ENCODE measurements at regions not wholly inside any gene's neighbourhood (a gene's known extent, or its start where the extent isn't known, plus 50 kb on each side); places are given as distances from the start of the nearest gene placed in this dataset.
"Not testable (repeated sequence)": the region's sequence is repeated elsewhere in the genome, so short reads cannot be mapped to it uniquely, and the experiment has no call there.

DNA sequence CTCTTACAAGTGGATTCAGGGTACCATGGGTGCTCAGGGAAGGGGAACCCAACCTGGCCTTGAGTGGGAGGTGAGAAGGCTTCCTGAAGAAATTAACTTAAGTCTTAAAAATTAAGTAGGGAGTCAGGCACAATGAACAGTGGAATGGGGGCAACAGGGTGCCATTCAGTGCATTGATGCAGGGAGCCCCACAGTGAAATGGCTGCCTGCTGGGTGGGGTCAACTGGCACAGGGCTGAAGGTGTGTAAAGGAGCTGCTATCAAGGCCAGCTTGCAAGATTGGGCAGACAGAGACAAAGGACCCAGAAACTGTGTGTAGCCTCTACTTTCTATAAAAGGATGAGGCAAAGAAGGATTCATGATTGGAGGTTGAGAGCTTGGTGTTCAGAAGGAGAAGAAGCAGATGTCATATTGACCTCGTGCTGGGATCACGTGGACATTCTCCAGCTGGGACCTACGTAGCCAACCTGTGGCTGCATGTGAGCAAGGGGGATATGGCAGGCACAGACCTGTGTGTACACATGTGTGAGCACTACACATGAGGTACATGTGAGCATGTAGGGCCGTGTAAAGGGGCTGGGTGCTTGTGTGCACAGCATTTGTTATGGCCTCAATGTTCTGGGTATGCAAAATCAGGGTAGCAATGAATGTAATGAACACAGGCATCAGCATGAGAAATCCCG is 209.5 kb upstream of the HAAO start:
- Histone ChIP-seq H3K4me2 (no peak overlapping the region), H3K4me1 (peaks cover 42 to 61% (median 54%) of the 10 kb centered on the region in 10 experiments), H3K27ac (no peak overlapping the region), H4K20me1 (no peaks in the 10 kb centered on the region), H3K4me3 (no peak overlapping the region), H3K27me3 (no peaks in the 10 kb centered on the region), H3K36me3 (no peaks in the 10 kb centered on the region), H3K9ac (no peak overlapping the region), H3K9me3 (replicated peaks in 1 of 11) (peaks cover 0 to 5% (median under 1%) of the 10 kb centered on the region in 11 experiments; a peak in 4 of 22 replicates)
- no peak for TF ChIP-seq Cebpa-rat (IDR thresholded peaks at IDR 0.05)

DNA sequence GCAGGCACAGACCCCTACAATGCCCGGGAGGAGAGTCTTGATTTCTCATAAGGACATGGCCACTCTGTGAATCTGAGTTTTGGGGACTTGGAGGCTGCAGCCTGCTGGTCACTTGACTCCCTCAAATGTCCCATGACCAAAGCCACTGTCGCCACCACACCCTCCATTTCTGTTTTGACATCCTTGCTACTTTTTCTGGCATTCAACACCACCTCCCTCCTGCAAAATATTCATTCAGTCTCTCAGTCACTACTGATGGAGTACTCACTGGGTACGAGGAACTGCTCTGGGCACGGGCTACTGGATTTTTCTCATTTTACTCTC is 208.6 kb upstream of the HAAO start:
- H3K9me3 ChIP-seq (replicated peaks in 1 of 11): peaks cover under 1 to 13% (median 7%) of the 10 kb centered on the region in 11 experiments; a peak in 20 of 22 replicates
- H3K27me3 ChIP-seq: no peaks in the 10 kb centered on the region
- no peak overlapping the region for H3K4me3 ChIP-seq
- TF ChIP-seq Cebpa-rat (IDR thresholded peaks at IDR 0.05): no peak
- H3K27ac ChIP-seq: 0 out of 22 replicates have a peak overlapping the region, but pooled peaks of 1 of the 11 experiments have one; percentile 29
- H3K4me2 ChIP-seq: peak overlapping the region; percentile 42 to 85 (median 69); a peak in 21 of 22 replicates
- no peaks in the 10 kb centered on the region for H3K36me3 ChIP-seq
- peaks cover 39 to 53% (median 46%) of the 10 kb centered on the region in 10 experiments for H3K4me1 ChIP-seq
- H3K9ac ChIP-seq: no peak overlapping the region
- H4K20me1 ChIP-seq: no peaks in the 10 kb centered on the region

DNA sequence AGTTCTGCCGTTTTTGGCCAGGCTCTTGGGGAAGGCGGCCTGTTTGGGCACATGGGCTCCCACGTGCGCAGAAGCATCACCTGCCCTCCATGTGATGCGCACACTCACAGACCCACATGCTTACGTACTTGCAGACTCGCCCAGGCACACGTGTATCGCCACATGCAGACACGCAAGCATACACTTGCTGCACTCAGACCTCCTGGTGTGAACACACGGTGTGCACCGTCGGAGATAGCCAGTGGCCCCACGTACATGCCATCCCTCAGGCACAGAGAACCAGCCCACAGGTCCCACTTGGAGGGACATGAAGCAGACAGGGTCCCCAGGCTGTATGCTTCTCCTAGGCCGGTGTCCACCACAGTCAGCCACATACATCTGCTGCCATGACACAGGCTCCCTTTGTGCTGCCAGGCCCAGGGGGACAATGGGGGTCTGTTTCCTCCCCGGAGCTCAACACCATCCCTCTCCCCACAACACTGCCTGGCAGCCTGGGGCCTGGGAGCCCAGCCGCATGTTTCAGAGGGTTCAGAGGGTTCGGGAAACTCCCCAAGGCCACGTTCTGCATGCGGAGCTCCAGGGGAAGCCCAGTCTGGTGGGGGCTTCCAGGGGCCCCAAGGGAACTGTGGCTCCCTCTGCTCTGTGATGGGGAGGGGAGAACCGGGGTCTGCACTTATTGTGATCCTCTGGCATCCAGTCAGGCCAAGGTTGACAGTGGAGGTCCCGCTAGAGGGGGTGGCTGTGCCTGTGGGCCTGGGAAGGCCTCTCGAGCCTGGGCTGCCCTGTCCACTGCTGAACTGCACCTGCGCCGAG is 208.1 kb upstream of the HAAO start:
- Histone ChIP-seq H3K9ac (0 out of 22 replicates have a peak overlapping the region, but pooled peaks of 3 of the 11 experiments have one; percentile 1 to 18 (median 12)), H3K27ac (peak overlapping the region in 2 of 11 experiments; percentile 17 to 29; a peak in 1 of 22 replicates), H3K4me3 (no peak overlapping the region), H3K4me1 (peaks cover 33 to 47% (median 41%) of the 10 kb centered on the region in 10 experiments), H3K4me2 (peak overlapping the region; percentile 42 to 85 (median 69)), H4K20me1 (no peaks in the 10 kb centered on the region), H3K9me3 (replicated peaks in 1 of 11) (peaks cover 7 to 19% (median 13%) of the 10 kb centered on the region in 11 experiments; a peak in 21 of 22 replicates), H3K27me3 (no peaks in the 10 kb centered on the region), H3K36me3 (no peaks in the 10 kb centered on the region)
- TF ChIP-seq Cebpa-rat (IDR thresholded peaks at IDR 0.05): no peak

DNA sequence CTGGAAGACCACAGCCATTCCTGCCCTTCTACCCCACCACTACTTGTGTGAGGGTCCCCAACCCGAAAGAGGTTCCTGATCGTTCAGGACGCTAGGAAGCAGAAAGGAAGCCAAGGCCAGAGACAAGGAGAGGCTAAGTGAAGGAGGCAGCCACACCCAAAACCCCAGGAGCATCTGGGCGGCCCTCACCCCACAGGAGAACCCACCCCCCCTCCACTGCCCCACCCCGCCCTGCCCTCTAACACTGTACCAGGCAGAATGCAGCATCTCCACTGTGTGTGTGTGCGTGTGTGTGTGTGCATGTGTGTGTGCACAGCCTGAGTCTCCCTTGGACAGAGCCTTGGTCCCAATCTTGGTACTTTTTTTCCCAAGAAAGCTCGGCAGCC is 207.5 kb upstream of the HAAO start:
- Histone ChIP-seq H3K4me1 (peaks cover 27 to 41% (median 35%) of the 10 kb centered on the region in 10 experiments), H3K27ac (peak overlapping the region in 1 of 11 experiments; percentile 57; a peak in 2 of 22 replicates), H3K9ac (no peak overlapping the region), H4K20me1 (no peaks in the 10 kb centered on the region), H3K36me3 (no peaks in the 10 kb centered on the region), H3K27me3 (no peaks in the 10 kb centered on the region), H3K9me3 (replicated peaks in 1 of 11) (peaks cover 7 to 19% (median 14%) of the 10 kb centered on the region in 11 experiments; a peak in 21 of 22 replicates), H3K4me2 (peak overlapping the region; percentile 42 to 85 (median 69); a peak in 18 of 22 replicates), H3K4me3 (no peak overlapping the region)
- no peak for TF ChIP-seq Cebpa-rat (IDR thresholded peaks at IDR 0.05)

DNA sequence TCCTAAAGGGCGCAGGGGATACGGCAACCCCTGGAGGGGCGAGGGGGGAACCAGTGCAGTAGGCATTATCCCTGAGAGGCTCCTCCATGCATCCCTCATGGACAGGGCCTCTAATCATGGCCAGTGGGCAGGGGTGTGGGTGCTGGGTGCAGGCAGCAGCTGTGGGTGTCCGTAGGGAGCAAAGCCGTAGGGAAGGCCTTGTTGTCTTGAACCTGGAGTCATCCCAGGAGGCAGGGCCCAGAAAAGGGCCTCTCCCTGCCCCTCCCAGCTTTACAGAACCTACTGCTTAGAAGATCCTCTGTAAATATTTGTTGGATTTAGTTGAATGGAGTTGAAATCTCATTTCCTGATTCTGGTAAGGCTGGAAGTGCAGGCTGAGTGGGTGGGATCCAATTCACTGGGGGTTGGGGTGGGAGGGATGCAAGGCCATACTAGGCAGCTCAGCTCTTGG is 207.0 kb upstream of the HAAO start:
- H3K27me3 ChIP-seq: no peaks in the 10 kb centered on the region
- H3K4me1 ChIP-seq: peaks cover 24 to 38% (median 31%) of the 10 kb centered on the region in 10 experiments
- 0 out of 22 replicates have a peak overlapping the region, but pooled peaks of 1 of the 11 experiments have one; percentile 23 for H3K9ac ChIP-seq
- no peak for TF ChIP-seq Cebpa-rat (IDR thresholded peaks at IDR 0.05)
- no peak overlapping the region for H3K4me3 ChIP-seq
- no peaks in the 10 kb centered on the region for H3K36me3 ChIP-seq
- peak overlapping the region in 9 of 11 experiments; percentile 15 to 85 (median 69); a peak in 14 of 22 replicates for H3K4me2 ChIP-seq
- H3K27ac ChIP-seq: peak overlapping the region in 3 of 11 experiments; percentile 19 to 57 (median 55); a peak in 5 of 22 replicates
- H3K9me3 ChIP-seq (replicated peaks in 1 of 11): peaks cover 7 to 19% (median 14%) of the 10 kb centered on the region in 11 experiments; a peak in 21 of 22 replicates
- H4K20me1 ChIP-seq: no peaks in the 10 kb centered on the region

DNA sequence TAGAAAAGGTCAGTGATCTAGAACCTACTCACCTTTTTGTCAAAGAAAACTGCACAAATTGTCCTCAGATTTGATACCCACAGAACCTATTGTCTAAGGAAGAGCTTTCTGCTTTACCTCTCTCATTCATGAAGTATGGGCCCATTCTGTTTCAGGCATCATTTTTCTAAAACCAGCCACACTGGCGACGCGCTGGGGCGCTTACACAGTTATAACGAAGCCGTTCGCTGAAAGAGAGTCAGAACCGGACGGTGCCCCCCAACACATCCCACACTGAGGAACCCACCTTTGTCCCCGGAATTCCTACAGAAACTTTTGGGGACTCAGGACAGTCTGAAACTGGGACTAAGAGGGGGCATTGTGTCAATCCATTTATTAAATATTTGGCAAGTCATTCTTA is 206.3 kb upstream of the HAAO start:
- H3K27me3 ChIP-seq: no peaks in the 10 kb centered on the region
- H3K36me3 ChIP-seq: no peaks in the 10 kb centered on the region
- TF ChIP-seq Cebpa-rat (IDR thresholded peaks at IDR 0.05): no peak
- H3K4me2 ChIP-seq: peak overlapping the region in 4 of 11 experiments; percentile 77 to 85 (median 80); a peak in 4 of 22 replicates
- H3K9ac ChIP-seq: no peak overlapping the region
- no peaks in the 10 kb centered on the region for H4K20me1 ChIP-seq
- peaks cover 22 to 33% (median 28%) of the 10 kb centered on the region in 10 experiments for H3K4me1 ChIP-seq
- H3K4me3 ChIP-seq: no peak overlapping the region
- H3K27ac ChIP-seq: peak overlapping the region in 2 of 11 experiments; percentile 55 to 57; a peak in 2 of 22 replicates
- peaks cover 7 to 19% (median 14%) of the 10 kb centered on the region in 11 experiments; a peak in 21 of 22 replicates for H3K9me3 ChIP-seq (replicated peaks in 1 of 11)

DNA sequence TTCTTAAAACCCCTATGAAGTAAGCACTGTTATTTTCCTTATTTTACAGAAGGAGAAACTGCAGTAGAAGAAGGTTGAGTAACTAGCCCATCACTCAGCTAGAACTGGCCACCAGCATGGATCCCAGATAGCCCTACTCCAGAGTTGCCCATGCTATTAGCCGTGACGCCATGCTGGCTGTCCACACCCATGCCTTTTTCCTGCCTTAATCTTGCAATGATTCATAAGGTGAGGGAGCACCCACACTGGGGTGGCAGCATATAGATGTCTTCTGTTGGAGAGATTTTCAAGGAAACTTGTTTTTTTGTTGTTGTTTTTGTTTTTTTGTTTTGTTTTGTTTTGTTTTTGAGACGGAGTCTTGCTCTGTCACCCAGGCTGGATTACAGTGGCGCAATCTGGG is 204.1 kb upstream of the HAAO start:
- no peaks in the 10 kb centered on the region for H4K20me1 ChIP-seq
- no peak overlapping the region for H3K4me2 ChIP-seq
- H3K4me1 ChIP-seq: peaks cover 12 to 25% (median 21%) of the 10 kb centered on the region in 10 experiments
- no peak for TF ChIP-seq Cebpa-rat (IDR thresholded peaks at IDR 0.05)
- peaks cover 7 to 19% (median 14%) of the 10 kb centered on the region in 11 experiments; a peak in 21 of 22 replicates for H3K9me3 ChIP-seq (replicated peaks in 1 of 11)
- H3K4me3 ChIP-seq: no peak overlapping the region
- no peaks in the 10 kb centered on the region for H3K36me3 ChIP-seq
- no peak overlapping the region for H3K9ac ChIP-seq
- no peaks in the 10 kb centered on the region for H3K27me3 ChIP-seq
- H3K27ac ChIP-seq: no peak overlapping the region

DNA sequence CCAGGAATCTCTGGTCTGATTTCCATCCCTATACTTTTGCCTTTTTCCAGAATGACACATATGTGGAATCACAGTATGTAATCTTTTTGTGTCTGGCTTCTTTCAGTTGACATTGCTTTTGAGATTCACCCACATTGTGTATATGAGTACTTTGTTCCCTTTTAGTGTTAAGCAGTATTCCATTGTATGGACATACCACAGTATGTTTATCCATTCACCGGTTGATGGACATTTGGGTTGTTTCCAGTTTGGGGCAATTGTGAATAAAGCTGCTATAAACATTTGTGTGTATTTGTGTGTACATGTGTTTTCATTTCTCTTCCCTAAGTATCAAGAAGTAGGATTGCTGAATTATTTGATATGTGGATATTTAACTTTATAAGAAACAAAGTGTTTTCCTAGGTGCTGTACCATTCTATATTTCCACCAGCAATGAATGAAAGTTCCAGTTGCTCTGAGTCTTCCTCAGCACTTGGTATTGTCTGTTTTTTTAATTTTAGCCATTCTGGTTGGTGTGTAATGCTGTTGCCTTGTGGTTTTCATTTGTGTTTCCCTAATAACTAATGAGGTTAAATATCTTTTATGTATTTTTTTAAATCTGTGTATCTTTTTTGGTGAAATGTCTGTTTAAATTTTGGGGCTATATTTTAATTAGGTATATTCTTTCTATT is 203.5 kb upstream of the HAAO start:
- Histone ChIP-seq H3K4me3 (no peak overlapping the region), H3K27ac (no peak overlapping the region), H3K36me3 (no peaks in the 10 kb centered on the region), H3K4me1 (peaks cover 9 to 22% (median 18%) of the 10 kb centered on the region in 10 experiments), H3K9ac (no peak overlapping the region), H3K27me3 (no peaks in the 10 kb centered on the region), H3K4me2 (no peak overlapping the region), H3K9me3 (replicated peaks in 1 of 11) (peaks cover 7 to 19% (median 14%) of the 10 kb centered on the region in 11 experiments; a peak in 21 of 22 replicates), H4K20me1 (no peaks in the 10 kb centered on the region)
- TF ChIP-seq Cebpa-rat (IDR thresholded peaks at IDR 0.05): no peak

DNA sequence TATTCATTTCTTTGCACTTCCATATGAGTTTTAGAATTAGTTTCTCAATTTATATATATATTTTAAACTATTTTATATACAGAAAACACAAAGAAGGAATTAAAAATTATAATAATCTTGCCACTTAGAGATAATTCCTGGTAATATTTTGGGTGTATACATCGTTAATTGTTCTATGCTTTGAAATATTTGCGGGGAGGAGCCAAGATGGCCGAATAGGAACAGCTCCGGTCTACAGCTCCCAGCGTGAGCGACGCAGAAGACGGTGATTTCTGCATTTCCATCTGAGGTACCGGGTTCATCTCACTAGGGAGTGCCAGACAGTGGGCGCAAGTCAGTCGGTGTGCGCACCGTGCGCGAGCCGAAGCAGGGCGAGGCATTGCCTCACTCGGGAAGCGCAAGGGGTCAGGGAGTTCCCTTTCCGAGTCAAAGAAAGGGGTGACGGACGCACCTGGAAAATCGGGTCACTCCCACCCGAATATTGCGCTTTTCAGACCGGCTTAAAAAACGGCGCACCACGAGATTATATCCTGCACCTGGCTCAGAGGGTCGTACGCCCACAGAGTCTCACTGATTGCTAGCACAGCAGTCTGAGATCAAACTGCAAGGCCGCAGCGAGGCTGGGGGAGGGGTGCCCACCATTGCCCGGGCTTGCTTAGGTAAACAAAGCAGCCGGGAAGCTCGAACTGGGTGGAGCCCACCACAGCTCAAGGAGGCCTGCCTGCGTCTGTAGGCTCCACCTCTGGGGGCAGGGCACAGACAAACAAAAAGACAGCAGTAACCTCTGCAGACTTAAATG is 197.1 kb upstream of the HAAO start:
- H3K4me2 ChIP-seq; H3K9ac ChIP-seq; H3K27me3 ChIP-seq; H4K20me1 ChIP-seq; H3K36me3 ChIP-seq; H3K27ac ChIP-seq; H3K4me3 ChIP-seq; H3K4me1 ChIP-seq; H3K9me3 ChIP-seq (replicated peaks in 1 of 11): not testable (repeated sequence)

DNA sequence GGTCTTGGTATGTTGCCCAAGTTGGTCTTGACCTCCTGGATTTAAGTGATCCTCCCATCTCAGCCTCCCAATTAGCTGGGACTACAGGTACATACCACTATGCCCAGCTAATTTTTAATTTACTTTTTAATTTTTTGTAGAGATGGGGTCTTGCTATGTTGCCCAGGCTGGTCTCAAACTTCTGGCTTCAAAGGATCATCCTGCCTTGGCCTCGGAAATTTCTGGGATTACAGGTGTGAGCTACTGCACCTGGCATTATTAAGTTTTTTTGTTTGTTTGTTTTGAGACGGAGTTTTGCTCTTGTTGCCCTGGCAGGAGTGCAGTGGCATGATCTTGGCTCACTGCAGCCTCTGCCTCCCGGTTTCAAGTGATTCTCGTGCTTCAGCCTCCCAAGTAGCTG is 195.7 kb upstream of the HAAO start:
- H3K4me3 ChIP-seq; H3K4me2 ChIP-seq; H3K9me3 ChIP-seq (replicated peaks in 1 of 11); H3K27ac ChIP-seq; H3K9ac ChIP-seq; H4K20me1 ChIP-seq; H3K36me3 ChIP-seq; H3K27me3 ChIP-seq; H3K4me1 ChIP-seq: not testable (repeated sequence)

All from BLaER1 treated with 17β-estradiol and CSF1 and Interleukin-3, amounts not matched to agents 10 nM and 100 nM (cell line).